Activated T-cell treated with anti-CD3 and anti-CD28 coated beads, Interleukin-2, amount 50 U/mL, for 24 hours (primary cell): ENCODE measurements at regions not wholly inside any gene's neighbourhood (a gene's known extent, or its start where the extent isn't known, plus 50 kb on each side); places are given as distances from the start of the nearest gene placed in this dataset.

Experiments
- DNase-seq: peaks from one replicate; pipeline ENCODE4 v3.0.0-alpha.2; 2020
- H3K27ac Mint-ChIP-seq: 2 replicates; pipeline ENCODE4 v1.8.0; 2020; ENCODE audit warnings: mild to moderate bottlenecking, mixed read lengths
- H3K27me3 Mint-ChIP-seq: 2 replicates; pipeline ENCODE4 v1.8.0; 2020; ENCODE audit warnings: mixed read lengths
- H3K36me3 Mint-ChIP-seq: 2 replicates; pipeline ENCODE4 v1.8.0; 2020; ENCODE audit warnings: low read depth, mixed read lengths
- H3K4me1 Mint-ChIP-seq: 2 replicates; pipeline ENCODE4 v1.8.0; 2020; ENCODE audit warnings: low read depth, mixed read lengths
- H3K4me3 Mint-ChIP-seq: 2 replicates; pipeline ENCODE4 v1.8.0; 2020; ENCODE audit warnings: mild to moderate bottlenecking, moderate library complexity, mixed read lengths
- H3K9me3 Mint-ChIP-seq: 2 replicates; pipeline ENCODE4 v1.8.0; 2020; ENCODE audit warnings: mixed read lengths

DNA sequence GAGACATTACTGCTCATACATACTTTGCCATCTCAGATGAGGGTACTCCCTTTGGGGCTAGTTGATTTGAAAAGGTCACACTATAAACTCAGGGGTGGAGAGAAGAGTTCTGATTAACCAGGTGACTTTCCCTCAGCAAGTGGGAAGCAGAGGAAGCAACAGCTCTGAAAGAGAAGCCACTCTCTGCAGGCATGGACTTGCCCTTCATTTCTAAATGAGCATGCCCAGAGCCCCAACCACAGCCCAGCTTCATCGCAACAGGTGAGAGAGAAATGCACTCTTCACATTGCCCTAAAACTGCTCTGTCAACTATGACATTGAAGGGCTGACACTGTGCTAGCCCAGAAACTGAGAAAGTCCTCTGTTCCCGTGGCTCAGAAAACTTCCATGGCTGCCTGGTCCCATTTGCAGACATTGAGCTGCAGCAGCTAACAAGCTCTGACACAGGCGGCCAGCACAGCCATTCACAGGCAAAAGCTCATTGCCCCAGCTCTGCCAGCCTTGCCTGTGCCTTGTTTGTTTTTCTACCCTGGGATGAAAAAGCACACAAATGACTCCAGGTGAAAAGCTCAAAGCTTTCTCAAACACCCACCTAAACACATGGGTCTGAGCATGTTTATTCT lies 419.8 kb upstream of the DYNLRB2 start:
- H3K27ac Mint-ChIP-seq, result no peak overlapping the region
- no peak for DNase-seq
- no peaks in the 10 kb centered on the region for H3K4me1 Mint-ChIP-seq
- no peaks in the 10 kb centered on the region for H3K36me3 Mint-ChIP-seq
- H3K9me3 Mint-ChIP-seq, result no peaks in the 10 kb centered on the region
- H3K27me3 Mint-ChIP-seq, result peaks cover 25% of the 10 kb centered on the region
- H3K4me3 Mint-ChIP-seq, result no peak overlapping the region

DNA sequence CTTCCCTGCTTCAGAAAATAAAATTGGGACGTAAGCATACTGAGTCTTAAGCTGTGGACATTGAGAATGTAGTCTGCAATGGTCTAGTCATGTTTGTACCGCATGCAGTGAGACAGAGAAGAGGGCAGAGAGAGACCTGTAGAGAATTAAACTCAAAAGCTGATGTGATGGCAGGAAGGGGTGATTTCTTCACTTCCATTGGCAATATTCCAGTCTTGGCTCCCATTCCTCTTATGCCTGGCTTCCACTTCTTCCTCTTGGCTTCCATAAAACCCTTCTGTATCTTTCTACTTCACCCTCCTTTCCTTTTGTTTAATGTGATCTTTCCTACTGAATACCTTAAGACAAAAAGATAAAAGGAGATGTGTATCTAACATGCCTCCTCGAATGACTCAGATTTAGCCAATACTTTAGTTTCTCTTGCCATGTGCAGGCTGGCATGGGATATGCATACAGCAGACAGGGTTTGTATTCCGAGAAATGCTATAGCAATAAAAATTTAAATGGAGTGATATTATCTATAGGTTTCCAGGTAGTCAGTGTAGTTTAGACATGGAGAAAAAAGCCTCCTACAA lies 423.1 kb upstream of the DYNLRB2 start:
- DNase-seq, result no peak
- Mint-ChIP-seq H3K27me3 (peaks cover 27% of the 10 kb centered on the region), H3K4me3 (no peak overlapping the region), H3K4me1 (no peaks in the 10 kb centered on the region), H3K36me3 (no peaks in the 10 kb centered on the region), H3K9me3 (no peaks in the 10 kb centered on the region), H3K27ac (no peak overlapping the region)

- Mint-ChIP-seq H3K9me3 (no peaks in the 10 kb centered on the region), H3K27me3 (peaks cover 31% of the 10 kb centered on the region), H3K27ac (no peak overlapping the region), H3K4me3 (no peak overlapping the region), H3K36me3 (no peaks in the 10 kb centered on the region), H3K4me1 (no peaks in the 10 kb centered on the region)
- no peak for DNase-seq
Measured at GRCh38 chr16:80116711-80117110, 424.1 kb upstream of the DYNLRB2 start.

DNA sequence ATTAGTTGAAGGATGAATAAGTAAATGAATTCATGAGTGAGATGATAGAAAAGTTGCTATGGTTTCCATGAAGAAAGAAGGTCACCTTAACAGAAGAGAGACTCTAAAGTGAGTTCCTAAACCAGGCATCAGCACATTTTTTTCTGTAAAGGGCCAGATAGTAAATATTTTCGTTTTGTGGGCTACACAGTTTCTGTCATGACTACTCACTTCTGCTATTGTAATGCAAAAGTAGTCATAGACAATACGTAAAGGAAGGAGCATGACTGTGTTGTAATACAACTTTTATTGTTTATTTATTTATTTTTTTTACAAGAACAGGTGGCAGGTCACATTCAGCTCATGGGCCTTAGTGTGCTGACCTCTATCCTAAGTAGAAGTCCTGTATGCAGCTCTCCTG lies 426.1 kb upstream of the DYNLRB2 start:
- Mint-ChIP-seq H3K27ac (no peak overlapping the region), H3K4me3 (no peak overlapping the region), H3K27me3 (peaks cover 22% of the 10 kb centered on the region), H3K9me3 (no peaks in the 10 kb centered on the region), H3K36me3 (no peaks in the 10 kb centered on the region), H3K4me1 (no peaks in the 10 kb centered on the region)
- no peak for DNase-seq

DNA sequence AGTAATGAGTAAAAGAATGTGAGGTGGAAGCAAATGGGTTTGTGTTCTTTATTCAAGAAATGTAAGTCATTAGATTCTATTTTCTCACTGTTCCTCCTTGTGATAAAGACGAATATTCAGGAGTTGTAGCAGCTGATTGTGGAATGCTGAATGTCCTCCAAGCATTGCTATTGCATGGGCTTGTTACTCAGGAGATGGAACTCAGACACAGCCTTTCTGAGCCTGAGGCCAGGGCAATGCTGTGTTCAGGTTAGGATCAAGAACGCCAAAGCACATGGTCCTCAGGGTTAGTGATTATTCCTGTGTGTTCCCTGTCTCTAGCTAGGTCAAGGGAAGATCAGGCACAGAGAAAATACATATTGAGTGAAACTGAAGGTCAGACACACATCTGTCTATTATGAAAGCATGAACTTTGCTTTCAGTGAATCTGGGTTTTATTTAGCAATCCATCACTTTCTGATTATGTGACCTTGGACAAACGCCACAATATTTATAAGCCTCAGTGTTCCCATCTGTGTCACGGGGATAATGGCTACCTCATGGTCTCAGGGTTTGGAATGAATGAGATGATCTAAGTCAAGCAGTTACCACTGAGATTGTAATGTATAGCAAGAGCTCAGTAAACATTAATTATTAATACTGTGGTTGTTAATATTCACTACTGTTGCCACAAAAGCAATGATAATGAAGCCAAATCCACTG lies 426.8 kb upstream of the DYNLRB2 start:
- Mint-ChIP-seq H3K27me3 (peaks cover 19% of the 10 kb centered on the region), H3K27ac (no peak overlapping the region), H3K4me3 (no peak overlapping the region), H3K4me1 (no peaks in the 10 kb centered on the region), H3K36me3 (no peaks in the 10 kb centered on the region), H3K9me3 (no peaks in the 10 kb centered on the region)
- DNase-seq, result no peak

DNA sequence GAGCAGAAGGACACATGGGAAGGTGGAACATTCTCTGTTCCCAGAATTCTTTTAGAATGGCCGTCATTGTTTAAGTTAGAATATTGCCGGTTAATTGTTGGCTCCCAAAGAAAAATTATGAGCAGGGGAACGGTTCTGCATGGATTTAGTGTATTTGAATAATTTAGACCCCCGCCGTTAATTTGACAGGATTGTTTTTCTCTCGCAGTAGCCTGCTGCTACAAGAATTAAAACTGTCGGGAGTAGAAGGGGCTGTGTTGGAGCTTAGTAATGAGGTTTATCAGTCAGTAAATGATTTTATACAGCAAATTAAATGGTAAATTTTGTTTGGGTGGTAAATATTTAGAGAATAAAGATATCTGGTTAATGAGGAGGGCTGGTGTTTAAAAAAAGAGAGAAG lies 431.2 kb upstream of the DYNLRB2 start:
- no peaks in the 10 kb centered on the region for H3K36me3 Mint-ChIP-seq
- no peaks in the 10 kb centered on the region for H3K9me3 Mint-ChIP-seq

GRCh38 chr16:80107900-80108299 lies 432.9 kb upstream of the DYNLRB2 start:
- Mint-ChIP-seq H3K9me3 (no peaks in the 10 kb centered on the region), H3K27me3 (peaks cover 24% of the 10 kb centered on the region), H3K4me1 (no peaks in the 10 kb centered on the region), H3K27ac (no peak overlapping the region), H3K36me3 (no peaks in the 10 kb centered on the region), H3K4me3 (no peak overlapping the region)
- DNase-seq, result no peak

More for the DNA sequence above, 431.2 kb upstream of the DYNLRB2 start:
- no peak for DNase-seq
- no peak overlapping the region for H3K27ac Mint-ChIP-seq
- H3K27me3 Mint-ChIP-seq, result peaks cover 20% of the 10 kb centered on the region
- no peak overlapping the region for H3K4me3 Mint-ChIP-seq
- no peaks in the 10 kb centered on the region for H3K4me1 Mint-ChIP-seq

DNA sequence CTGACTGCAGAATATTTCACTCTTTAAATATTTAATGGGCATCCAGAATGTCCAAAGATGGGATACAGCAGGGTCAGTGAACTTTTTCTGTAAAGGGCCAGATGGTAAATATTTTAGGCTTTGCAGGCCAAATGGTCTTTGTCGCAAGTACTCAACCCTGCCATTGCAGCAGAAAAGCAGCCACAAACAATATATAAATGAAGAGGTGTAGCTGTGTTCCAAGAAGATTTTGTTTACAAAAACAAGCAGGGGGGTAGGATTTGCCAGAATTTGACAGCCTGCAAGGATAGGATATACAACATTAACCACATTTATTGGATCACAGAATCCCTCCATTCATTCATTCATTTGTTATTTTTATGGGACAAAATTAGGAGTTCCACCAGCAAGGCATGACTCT lies 435.0 kb upstream of the DYNLRB2 start:
- Mint-ChIP-seq H3K27me3 (peaks cover 15% of the 10 kb centered on the region), H3K4me1 (no peaks in the 10 kb centered on the region), H3K27ac (no peak overlapping the region), H3K4me3 (no peak overlapping the region), H3K9me3 (no peaks in the 10 kb centered on the region), H3K36me3 (no peaks in the 10 kb centered on the region)
- DNase-seq, result no peak

- no peak overlapping the region for H3K27ac Mint-ChIP-seq
- H3K27me3 Mint-ChIP-seq, result peaks cover 17% of the 10 kb centered on the region
- H3K4me1 Mint-ChIP-seq, result no peaks in the 10 kb centered on the region
- no peaks in the 10 kb centered on the region for H3K9me3 Mint-ChIP-seq
- H3K4me3 Mint-ChIP-seq, result no peak overlapping the region
- DNase-seq, result no peak
- no peaks in the 10 kb centered on the region for H3K36me3 Mint-ChIP-seq
Measured at GRCh38 chr16:80105160-80105559, 435.6 kb upstream of the DYNLRB2 start.

- H3K27ac Mint-ChIP-seq, result no peak overlapping the region
- H3K9me3 Mint-ChIP-seq, result no peaks in the 10 kb centered on the region
- H3K4me1 Mint-ChIP-seq, result no peaks in the 10 kb centered on the region
- DNase-seq, result no peak
- no peaks in the 10 kb centered on the region for H3K36me3 Mint-ChIP-seq
- peaks cover 17% of the 10 kb centered on the region for H3K27me3 Mint-ChIP-seq
- no peak overlapping the region for H3K4me3 Mint-ChIP-seq
Measured at GRCh38 chr16:80104401-80104800, 436.4 kb upstream of the DYNLRB2 start.

GRCh38 chr16:80103463-80103862 lies 437.3 kb upstream of the DYNLRB2 start:
- no peak for DNase-seq
- H3K9me3 Mint-ChIP-seq, result peaks cover 6% of the 10 kb centered on the region
- H3K27me3 Mint-ChIP-seq, result peaks cover 25% of the 10 kb centered on the region
- no peaks in the 10 kb centered on the region for H3K4me1 Mint-ChIP-seq
- no peak overlapping the region for H3K27ac Mint-ChIP-seq
- no peak overlapping the region for H3K4me3 Mint-ChIP-seq
- H3K36me3 Mint-ChIP-seq, result no peaks in the 10 kb centered on the region

GRCh38 chr16:80100846-80101451 lies 439.8 kb upstream of the DYNLRB2 start:
- Mint-ChIP-seq H3K36me3 (no peaks in the 10 kb centered on the region), H3K27me3 (peaks cover 22% of the 10 kb centered on the region), H3K9me3 (peaks cover 14% of the 10 kb centered on the region), H3K4me1 (no peaks in the 10 kb centered on the region), H3K4me3 (no peak overlapping the region), H3K27ac (no peak overlapping the region)
- no peak for DNase-seq

DNA sequence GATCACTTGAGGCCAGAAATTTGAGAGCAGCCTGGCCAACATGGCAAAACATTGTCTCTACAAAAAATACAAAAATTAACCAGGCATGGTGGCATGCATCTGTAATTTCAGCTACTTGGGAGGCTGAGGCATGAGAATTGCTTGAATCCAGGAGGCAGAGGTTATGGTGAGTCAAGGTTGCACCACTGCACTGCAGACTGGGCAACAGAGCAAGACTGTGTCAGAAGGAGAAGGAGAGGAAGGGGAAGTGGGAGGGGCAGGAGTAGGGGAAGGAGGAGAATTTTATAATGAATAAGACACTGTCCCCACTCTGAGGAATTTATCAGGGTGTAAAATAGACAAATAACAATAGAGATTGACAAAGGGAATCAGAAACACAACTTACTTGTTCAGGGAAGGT lies 440.6 kb upstream of the DYNLRB2 start:
- Mint-ChIP-seq H3K27ac (no peak overlapping the region), H3K36me3 (no peaks in the 10 kb centered on the region), H3K4me3 (no peak overlapping the region), H3K4me1 (no peaks in the 10 kb centered on the region), H3K27me3 (peaks cover 21% of the 10 kb centered on the region), H3K9me3 (peaks cover 14% of the 10 kb centered on the region)
- no peak for DNase-seq

GRCh38 chr16:80097098-80097497 lies 443.7 kb upstream of the DYNLRB2 start:
- Mint-ChIP-seq H3K9me3 (peaks cover 14% of the 10 kb centered on the region), H3K4me3 (no peak overlapping the region), H3K36me3 (no peaks in the 10 kb centered on the region), H3K4me1 (no peaks in the 10 kb centered on the region), H3K27me3 (peaks cover 21% of the 10 kb centered on the region), H3K27ac (no peak overlapping the region)
- DNase-seq, result no peak

- no peaks in the 10 kb centered on the region for H3K4me1 Mint-ChIP-seq
- peaks cover 11% of the 10 kb centered on the region for H3K27me3 Mint-ChIP-seq
- no peaks in the 10 kb centered on the region for H3K36me3 Mint-ChIP-seq
- peaks cover 8% of the 10 kb centered on the region for H3K9me3 Mint-ChIP-seq
- no peak for DNase-seq
- no peak overlapping the region for H3K27ac Mint-ChIP-seq
- no peak overlapping the region for H3K4me3 Mint-ChIP-seq
Measured at GRCh38 chr16:80092681-80093080, 448.1 kb upstream of the DYNLRB2 start.
